OCI-LY1 (cell line): ENCODE measurements at regions not wholly inside any gene's neighbourhood (a gene's known extent, or its start where the extent isn't known, plus 50 kb on each side); places are given as distances from the start of the nearest gene placed in this dataset.

Experiments
- EZH2 ChIP-seq: fragments of 200-600 bp; sonication (generic), shearing (Covaris generic); IDR thresholded peaks from 2 replicates; pipeline ENCODE4 v1.8.0; 2017; ENCODE audit warnings: borderline replicate concordance, mixed run types, mild to moderate bottlenecking, antibody characterized with exemption, low read length, moderate library complexity, mixed read lengths
- TF ChIP-seq, protein P1 (sequence below): fragments of 200-600 bp; sonication (generic), shearing (Covaris generic); IDR thresholded peaks from 2 replicates; pipeline ENCODE4 v1.5.1; 2017; ENCODE audit warnings: mild to moderate bottlenecking, antibody characterized with exemption, low read length, moderate library complexity, mixed read lengths

DNA sequence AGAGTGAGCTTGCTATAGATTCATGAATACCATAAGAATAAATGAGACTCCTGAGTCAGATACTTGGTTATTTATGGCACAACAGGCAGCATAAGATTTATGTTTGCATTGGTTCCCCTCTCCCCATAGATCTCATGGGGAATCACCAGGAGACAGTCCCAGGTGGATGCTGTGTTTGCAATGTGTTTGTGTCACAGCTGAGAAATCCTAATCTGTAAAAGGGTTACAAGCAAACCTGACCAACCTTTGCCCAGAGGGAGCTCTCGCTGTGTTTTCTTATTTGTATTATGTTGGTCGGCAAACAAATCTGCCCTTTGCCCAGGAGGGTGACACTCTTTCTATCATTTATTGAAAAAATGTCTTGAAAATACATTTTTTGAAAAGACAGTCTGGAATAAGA lies 236.2 kb downstream of the ZPLD1 start:
- TF ChIP-seq, protein P1, sequence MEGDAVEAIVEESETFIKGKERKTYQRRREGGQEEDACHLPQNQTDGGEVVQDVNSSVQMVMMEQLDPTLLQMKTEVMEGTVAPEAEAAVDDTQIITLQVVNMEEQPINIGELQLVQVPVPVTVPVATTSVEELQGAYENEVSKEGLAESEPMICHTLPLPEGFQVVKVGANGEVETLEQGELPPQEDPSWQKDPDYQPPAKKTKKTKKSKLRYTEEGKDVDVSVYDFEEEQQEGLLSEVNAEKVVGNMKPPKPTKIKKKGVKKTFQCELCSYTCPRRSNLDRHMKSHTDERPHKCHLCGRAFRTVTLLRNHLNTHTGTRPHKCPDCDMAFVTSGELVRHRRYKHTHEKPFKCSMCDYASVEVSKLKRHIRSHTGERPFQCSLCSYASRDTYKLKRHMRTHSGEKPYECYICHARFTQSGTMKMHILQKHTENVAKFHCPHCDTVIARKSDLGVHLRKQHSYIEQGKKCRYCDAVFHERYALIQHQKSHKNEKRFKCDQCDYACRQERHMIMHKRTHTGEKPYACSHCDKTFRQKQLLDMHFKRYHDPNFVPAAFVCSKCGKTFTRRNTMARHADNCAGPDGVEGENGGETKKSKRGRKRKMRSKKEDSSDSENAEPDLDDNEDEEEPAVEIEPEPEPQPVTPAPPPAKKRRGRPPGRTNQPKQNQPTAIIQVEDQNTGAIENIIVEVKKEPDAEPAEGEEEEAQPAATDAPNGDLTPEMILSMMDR: no peak
- TF ChIP-seq EZH2: no peak
